Coronary artery (tissue), 2 donors: ENCODE measurements at regions not wholly inside any gene's neighbourhood (a gene's known extent, or its start where the extent isn't known, plus 50 kb on each side); places are given as distances from the start of the nearest gene placed in this dataset.

Experiments used
- DNase-seq: peaks from one replicate; pipeline ENCODE4 v3.0.0-alpha.2; 2017; ENCODE audit warnings: low spot score
- H3K27ac ChIP-seq, 2 donors: fragments of 200-600 bp; sonication (generic); one replicate each; pipeline ENCODE4 v1.5.1; 2016 to 2019
- H3K4me3 ChIP-seq: fragments of 200-600 bp; sonication (generic); 2 replicates; pipeline ENCODE4 v1.5.1; 2016; ENCODE audit warnings: mild to moderate bottlenecking, moderate library complexity
- TF ChIP-seq, protein P1 (sequence below): fragments of 200-600 bp; sonication (generic); IDR thresholded peaks from one replicate; pipeline ENCODE4 v1.5.1; 2019; ENCODE audit warnings: antibody characterized with exemption

GRCh38 chr14:98120831-98121464, 1151.0 kb downstream of the BCL11B start:
- no peak overlapping the region for H3K27ac ChIP-seq
- DNase-seq: no peak
- TF ChIP-seq, protein P1, sequence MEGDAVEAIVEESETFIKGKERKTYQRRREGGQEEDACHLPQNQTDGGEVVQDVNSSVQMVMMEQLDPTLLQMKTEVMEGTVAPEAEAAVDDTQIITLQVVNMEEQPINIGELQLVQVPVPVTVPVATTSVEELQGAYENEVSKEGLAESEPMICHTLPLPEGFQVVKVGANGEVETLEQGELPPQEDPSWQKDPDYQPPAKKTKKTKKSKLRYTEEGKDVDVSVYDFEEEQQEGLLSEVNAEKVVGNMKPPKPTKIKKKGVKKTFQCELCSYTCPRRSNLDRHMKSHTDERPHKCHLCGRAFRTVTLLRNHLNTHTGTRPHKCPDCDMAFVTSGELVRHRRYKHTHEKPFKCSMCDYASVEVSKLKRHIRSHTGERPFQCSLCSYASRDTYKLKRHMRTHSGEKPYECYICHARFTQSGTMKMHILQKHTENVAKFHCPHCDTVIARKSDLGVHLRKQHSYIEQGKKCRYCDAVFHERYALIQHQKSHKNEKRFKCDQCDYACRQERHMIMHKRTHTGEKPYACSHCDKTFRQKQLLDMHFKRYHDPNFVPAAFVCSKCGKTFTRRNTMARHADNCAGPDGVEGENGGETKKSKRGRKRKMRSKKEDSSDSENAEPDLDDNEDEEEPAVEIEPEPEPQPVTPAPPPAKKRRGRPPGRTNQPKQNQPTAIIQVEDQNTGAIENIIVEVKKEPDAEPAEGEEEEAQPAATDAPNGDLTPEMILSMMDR: no peak
- no peak overlapping the region for H3K4me3 ChIP-seq

- H3K27ac ChIP-seq: no peak overlapping the region
- no peak overlapping the region for H3K4me3 ChIP-seq
- TF ChIP-seq, protein P1: no peak
- no peak for DNase-seq
Observed at GRCh38 chr14:98122527-98122926, 1149.5 kb downstream of the BCL11B start.

DNA sequence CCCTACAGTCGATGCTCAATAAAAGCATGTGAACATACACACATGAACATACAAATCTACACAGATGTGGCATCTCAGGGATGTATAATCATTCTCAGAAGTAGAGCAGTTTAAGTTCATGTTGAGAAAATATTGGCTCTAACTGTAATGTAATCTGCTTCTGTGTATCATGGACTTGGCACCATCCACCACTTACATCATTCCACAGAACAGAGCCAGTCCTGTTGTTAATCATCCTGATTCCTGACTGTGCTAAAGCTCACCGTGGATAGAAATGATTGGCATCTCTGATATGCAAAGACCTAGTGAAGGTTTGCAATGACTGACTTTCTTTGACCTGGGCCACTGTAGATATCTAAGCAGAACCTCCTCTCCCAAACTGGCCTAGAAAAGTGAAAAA, 1141.3 kb downstream of the BCL11B start:
- no peak for DNase-seq
- no peak overlapping the region for H3K4me3 ChIP-seq
- no peak overlapping the region for H3K27ac ChIP-seq
- TF ChIP-seq, protein P1: no peak

- Histone ChIP-seq H3K4me3 (no peak overlapping the region), H3K27ac (no peak overlapping the region)
- DNase-seq: no peak
- TF ChIP-seq, protein P1: no peak
Observed at GRCh38 chr14:98131406-98131805, 1140.6 kb downstream of the BCL11B start.

DNA sequence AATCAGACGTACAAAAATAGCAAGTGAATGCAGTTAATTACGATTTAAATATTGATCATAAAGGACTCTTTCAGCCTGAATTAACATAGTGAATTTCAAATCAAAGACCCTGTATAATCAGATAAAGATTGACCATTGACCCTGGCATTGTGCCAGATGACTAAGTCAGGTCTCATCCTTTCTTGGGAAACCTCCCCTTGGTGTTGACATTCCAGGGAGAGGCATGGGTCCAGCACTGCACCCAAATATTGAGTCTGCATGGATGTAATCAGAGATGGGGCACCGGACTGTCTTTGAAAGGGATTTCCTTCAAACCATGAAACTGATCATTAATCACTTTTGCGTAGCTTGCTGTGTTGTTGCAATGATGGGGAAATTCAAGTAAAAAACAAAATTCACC, 1138.2 kb downstream of the BCL11B start:
- Histone ChIP-seq H3K27ac (no peak overlapping the region), H3K4me3 (no peak overlapping the region)
- TF ChIP-seq, protein P1: no peak
- DNase-seq: no peak

- TF ChIP-seq, protein P1: no peak
- Histone ChIP-seq H3K4me3 (no peak overlapping the region), H3K27ac (no peak overlapping the region)
- DNase-seq: no peak
Observed at GRCh38 chr14:98136012-98136789, 1135.8 kb downstream of the BCL11B start.
